H1 (cell line): ENCODE measurements at regions not wholly inside any gene's neighbourhood (a gene's known extent, or its start where the extent isn't known, plus 50 kb on each side); places are given as distances from the start of the nearest gene placed in this dataset.

Experiments used
- ATF3 ChIP-seq: IDR thresholded peaks from 2 replicates; pipeline ENCODE4 v1.6.1; 2011; ENCODE audit warnings: low read depth, mild to moderate bottlenecking, low read length; ENCODE audit not compliant: insufficient read depth
- JUND ChIP-seq: IDR thresholded peaks from 2 replicates; pipeline ENCODE4 v1.6.1; 2011; ENCODE audit warnings: mild to moderate bottlenecking, improper control_type of control experiment, low read length
- TAF1 ChIP-seq: IDR thresholded peaks from 2 replicates; pipeline ENCODE4 v1.6.1; 2011; ENCODE audit warnings: mild to moderate bottlenecking, low read depth, low read length

DNA sequence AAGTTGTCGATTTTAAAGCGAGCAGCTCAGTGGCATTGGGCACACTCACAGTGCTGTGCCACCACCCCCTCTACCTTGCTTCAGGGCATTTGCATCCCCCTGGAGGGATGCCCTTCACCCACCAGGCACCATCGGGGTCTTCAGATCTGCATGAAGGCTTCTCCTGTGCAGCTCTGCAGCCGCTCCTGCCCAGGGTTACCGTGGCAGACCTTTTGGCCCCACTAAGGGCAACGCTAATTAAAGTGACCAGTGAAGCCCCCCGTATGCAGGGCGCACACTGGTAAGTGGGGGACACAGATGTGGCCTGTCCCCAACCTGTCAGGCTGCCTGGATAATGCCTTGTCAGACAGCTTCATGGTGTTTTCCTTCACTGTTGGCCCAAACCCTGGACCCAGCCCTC, 1117.7 kb downstream of the BRD1 start (continued):
- TF ChIP-seq ATF3 (no peak), TAF1 (no peak), JUND (no peak)
